NCI-H1092 treated with DMSO at 0.1 percent for 48 hours (cell line): ENCODE measurements at regions not wholly inside any gene's neighbourhood (a gene's known extent, or its start where the extent isn't known, plus 50 kb on each side); places are given as distances from the start of the nearest gene placed in this dataset.
"Not testable (repeated sequence)": the region's sequence is repeated elsewhere in the genome, so short reads cannot be mapped to it uniquely, and the experiment has no call there.

Source experiments
- DNase-seq: peaks from one replicate; lab custom pipeline; 2025; lab: John Stamatoyannopoulos, UW

- DNase-seq: no peak
Measured at GRCh38 chr3:20482350-20482749, 296.3 kb upstream of the SGO1 start.

- no peak for DNase-seq
Measured at GRCh38 chr3:20480786-20481365, 294.9 kb upstream of the SGO1 start.

DNA sequence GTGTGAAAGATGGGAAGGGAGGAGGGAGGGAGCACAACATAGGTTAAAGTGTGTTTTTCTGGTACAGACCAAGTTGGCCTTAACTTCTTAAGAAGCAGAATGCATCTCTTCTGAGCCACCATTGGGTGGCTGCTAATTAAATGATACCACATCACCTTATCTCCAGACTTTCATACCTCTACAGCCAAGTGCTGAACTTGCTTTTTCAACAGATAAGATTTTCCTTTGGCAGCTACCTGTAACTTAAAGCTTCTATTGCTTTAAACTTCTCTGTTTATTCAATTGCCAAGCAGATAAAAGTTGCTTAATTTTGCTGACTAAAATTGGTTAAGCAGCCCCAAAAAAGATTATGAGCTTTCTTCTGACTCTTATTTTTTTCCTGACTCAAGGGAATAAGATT, 292.4 kb upstream of the SGO1 start:
- DNase-seq: no peak

- not testable (repeated sequence) for DNase-seq
Measured at GRCh38 chr3:20464237-20464636, 278.2 kb upstream of the SGO1 start.

- no peak for DNase-seq
Measured at GRCh38 chr3:20462723-20463122, 276.7 kb upstream of the SGO1 start.

- DNase-seq: no peak
Measured at GRCh38 chr3:20462226-20462625, 276.2 kb upstream of the SGO1 start.

GRCh38 chr3:20458994-20459716, 273.1 kb upstream of the SGO1 start:
- DNase-seq: no peak

DNA sequence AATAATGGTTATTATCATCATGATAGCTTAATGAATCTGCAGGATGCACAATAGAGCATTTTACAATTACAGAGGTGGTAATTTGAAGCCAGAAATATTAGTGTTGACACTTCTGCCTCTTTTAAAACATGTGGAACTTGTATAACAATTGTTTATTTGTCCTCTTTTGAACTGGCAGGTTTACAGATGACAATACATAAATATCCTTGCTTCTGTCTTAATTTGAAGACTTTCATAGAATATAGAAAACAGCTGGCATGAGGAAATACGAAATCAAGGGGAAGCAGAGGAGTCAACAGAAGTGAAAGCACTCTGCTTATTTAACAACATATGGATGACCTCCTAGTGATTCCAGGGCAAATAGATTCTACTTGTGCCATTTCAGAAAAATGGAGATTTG, 270.5 kb upstream of the SGO1 start:
- no peak for DNase-seq

GRCh38 chr3:20451170-20451569, 265.2 kb upstream of the SGO1 start:
- no peak for DNase-seq

DNA sequence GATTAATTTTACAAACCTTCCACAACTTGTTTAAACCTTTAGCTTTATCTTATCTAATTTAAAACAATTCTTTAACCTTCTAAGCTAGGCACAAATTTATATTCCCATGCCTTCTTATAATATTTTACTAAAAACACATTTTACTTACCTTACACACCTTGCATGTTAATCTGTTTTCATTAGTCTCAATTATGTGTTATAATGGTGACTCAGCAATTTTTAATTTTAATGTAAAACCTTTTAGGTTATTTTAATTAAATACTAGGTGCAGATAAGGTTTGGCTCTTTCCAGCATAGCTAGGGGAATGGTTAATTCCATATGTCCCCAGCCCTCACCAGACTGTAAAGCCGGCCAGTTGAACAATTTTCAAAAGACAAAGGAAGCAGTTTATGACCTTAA, 264.6 kb upstream of the SGO1 start:
- no peak for DNase-seq

- no peak for DNase-seq
Measured at GRCh38 chr3:20442846-20443245, 256.8 kb upstream of the SGO1 start.

- not testable (repeated sequence) for DNase-seq
Measured at GRCh38 chr3:20427268-20427667, 241.3 kb upstream of the SGO1 start.

DNA sequence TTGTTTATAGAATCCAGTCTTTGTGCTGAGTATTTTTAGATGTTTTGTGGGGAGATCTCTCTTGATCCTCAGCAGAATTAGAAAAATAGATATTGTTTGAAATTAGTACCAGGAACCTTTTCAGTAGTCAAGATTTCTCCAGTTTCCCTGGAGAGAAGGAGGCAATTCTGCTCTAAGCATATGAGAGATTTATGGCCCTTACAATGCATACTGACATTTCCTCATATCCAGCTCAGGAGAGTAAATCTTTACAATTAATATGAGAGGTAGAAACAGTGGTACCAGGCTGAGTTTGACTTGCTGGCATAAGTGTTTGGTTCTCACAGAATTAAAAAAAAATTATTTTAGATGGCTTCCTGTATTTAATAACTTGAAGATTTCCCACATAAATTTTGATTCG, 239.1 kb upstream of the SGO1 start:
- DNase-seq: no peak

DNA sequence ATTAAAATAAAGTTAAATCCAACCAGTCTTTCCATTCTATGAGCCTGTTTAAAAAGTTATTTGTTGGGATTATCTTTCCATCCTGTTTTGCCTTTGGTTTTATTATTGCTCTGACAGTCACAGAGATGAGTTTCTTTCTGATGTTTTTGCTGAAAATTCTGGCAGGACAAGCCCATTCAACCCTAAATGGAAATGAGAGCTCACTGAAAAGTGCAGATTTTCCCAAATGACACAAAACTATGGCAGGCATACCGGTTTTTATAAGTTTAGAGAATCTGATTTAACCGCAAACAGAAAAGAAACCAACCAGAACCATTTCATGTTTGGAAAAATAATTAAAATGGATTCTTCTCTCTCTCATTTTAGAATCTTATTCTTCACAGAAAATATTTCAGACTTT, 238.1 kb upstream of the SGO1 start:
- no peak for DNase-seq

DNA sequence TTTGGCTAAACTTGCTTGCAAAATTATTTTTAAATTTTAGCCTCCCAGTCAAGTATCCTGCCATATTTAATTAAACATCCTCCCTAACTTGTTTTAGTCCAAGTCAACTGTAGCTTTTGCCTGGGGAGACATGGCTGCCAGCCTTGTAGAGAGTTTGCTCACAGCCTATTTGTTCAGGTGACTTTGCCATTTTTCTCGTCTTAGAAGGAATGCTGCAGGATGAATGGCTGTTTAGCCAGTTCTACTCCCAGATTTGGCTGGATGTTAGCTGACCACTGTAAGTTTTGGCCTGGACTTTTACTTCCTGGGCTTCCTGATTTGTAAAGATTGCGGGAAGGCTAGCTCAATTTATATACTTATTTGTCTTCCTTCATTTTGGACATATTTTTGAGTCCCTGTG, 236.4 kb upstream of the SGO1 start:
- DNase-seq: no peak

DNA sequence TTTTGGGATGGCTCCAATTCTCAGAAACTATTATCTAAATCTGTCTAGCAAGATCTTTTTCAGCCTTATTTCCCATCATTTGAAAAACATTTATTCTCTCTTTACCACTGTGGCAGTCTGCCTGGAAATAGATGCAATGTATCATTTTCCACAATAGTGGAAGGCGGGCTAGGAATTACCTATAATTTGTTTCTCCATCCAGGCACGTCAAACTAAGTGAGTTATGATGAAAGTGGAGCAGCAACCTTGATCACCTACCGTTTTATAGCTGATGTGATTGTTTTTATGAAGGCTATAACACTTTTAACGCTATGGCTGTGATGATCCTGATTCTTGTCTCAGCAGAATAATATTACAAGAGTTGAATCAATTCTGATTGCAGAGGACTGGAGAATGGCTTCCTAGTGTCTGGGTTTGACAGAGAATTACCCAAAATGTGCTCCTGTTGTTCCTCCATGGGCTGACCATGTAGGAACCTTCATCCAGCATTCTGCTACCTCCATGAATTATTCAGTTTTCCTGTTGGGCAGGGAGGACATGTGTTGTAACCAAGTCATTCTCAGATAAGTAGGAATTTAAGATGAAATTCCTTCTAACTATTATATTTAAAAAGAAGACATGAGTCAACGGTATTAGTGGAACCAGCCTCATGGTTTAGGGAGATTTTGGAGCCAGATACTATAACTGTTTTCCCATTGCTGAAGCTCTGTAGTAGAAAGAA, 231.5 kb upstream of the SGO1 start:
- no peak for DNase-seq

GRCh38 chr3:20406611-20407011, 220.6 kb upstream of the SGO1 start:
- DNase-seq: no peak

- DNase-seq: no peak
Measured at GRCh38 chr3:20405744-20406143, 219.7 kb upstream of the SGO1 start.

- DNase-seq: no peak
Measured at GRCh38 chr3:20405231-20405630, 219.2 kb upstream of the SGO1 start.

DNA sequence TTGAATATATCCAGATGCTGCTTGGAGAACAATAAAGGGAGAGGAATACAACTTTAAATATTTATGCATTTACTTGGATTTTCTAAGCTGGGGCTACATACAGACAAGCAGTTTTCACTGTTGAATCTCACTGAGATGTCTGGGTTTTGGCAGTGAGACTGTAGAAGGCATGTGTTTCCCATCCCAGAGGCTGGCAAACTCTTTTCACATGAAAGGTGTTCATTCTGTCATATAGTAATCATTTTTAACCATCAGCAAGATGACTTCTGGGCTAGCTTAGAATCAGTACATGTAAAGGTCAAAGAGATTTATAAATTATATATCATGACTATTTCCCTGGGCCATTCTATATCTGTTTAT, 218.7 kb upstream of the SGO1 start:
- DNase-seq: no peak

DNA sequence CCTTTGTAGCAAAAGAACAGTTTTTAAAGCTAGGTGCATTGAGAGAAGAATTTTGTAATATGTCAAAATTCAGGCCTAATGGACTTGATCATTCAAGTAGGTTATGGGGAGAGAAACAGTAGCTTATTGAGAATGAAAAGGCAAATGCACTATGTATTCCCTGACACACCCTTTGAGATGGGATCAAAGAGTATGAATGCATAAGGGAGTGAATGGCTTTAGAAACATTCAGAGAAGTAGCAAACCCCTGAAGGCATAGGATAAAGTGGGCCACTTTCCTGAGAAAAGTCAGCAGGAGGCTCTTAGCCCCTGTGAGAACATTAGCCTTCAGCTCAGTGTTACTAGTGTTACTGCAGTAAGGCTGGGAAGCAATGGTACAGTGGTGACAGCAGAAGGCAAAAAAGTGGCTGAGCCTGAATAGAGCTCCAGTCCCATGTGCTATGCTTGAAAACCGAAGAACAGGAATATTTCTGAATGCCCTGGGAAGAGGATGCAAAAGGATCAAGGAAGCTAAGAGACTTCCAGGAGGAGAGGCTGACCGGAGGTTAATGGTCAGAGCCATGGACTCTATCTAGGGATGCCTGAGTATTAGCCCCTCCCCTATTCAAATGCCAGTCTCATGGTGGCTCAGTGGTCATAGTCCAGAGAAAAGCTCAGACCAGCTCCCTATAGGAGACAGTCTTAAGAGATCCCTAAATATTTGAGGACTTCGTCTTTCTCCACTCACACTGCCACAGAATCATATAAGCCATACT, 218.2 kb upstream of the SGO1 start:
- no peak for DNase-seq

- no peak for DNase-seq
Measured at GRCh38 chr3:20401253-20401652, 215.2 kb upstream of the SGO1 start.

- DNase-seq: no peak
Measured at GRCh38 chr3:20400686-20401085, 214.7 kb upstream of the SGO1 start.
